Karpas-422 (cell line): ENCODE measurements at regions not wholly inside any gene's neighbourhood (a gene's known extent, or its start where the extent isn't known, plus 50 kb on each side); places are given as distances from the start of the nearest gene placed in this dataset.

Experiments used
- DNase-seq: peaks from one replicate; pipeline ENCODE4 v3.0.0-alpha.2; 2015
- H2AFZ ChIP-seq: fragments of 200-600 bp; sonication (generic); 2 replicates; pipeline ENCODE4 v1.6.1; 2014; ENCODE audit warnings: antibody characterized with exemption, low read length, mixed read lengths
- H3K27ac ChIP-seq: fragments of 200-600 bp; sonication (generic); 2 replicates; pipeline ENCODE4 v1.5.1; 2014; ENCODE audit warnings: mild to moderate bottlenecking, low read length, moderate library complexity
- H3K27me3 ChIP-seq: fragments of 200-600 bp; sonication (generic); 2 replicates; pipeline ENCODE4 v1.6.1; 2014; ENCODE audit warnings: low read length, mixed read lengths
- H3K36me3 ChIP-seq: fragments of 200-600 bp; sonication (generic); 2 replicates; pipeline ENCODE4 v1.6.1; 2014; ENCODE audit warnings: low read length, mixed read lengths; ENCODE audit not compliant: insufficient read depth
- H3K4me1 ChIP-seq: fragments of 200-600 bp; sonication (generic); 2 replicates; pipeline ENCODE4 v1.6.1; 2014; ENCODE audit warnings: mild to moderate bottlenecking, low read length, mixed read lengths
- H3K4me2 ChIP-seq: fragments of 200-600 bp; sonication (generic); 2 replicates; pipeline ENCODE4 v1.6.1; 2014; ENCODE audit warnings: low read length, low read depth, mild to moderate bottlenecking; ENCODE audit not compliant: poor library complexity, severe bottlenecking
- H3K4me3 ChIP-seq: fragments of 200-600 bp; sonication (generic); 2 replicates; pipeline ENCODE4 v1.5.1; 2014; ENCODE audit warnings: mild to moderate bottlenecking, antibody characterized with exemption, low read length, mixed read lengths
- H3K79me2 ChIP-seq: fragments of 200-600 bp; sonication (generic); 2 replicates; pipeline ENCODE4 v1.6.1; 2014; ENCODE audit warnings: mild to moderate bottlenecking, low read length, mixed read lengths
- H3K9ac ChIP-seq: fragments of 200-600 bp; sonication (generic); 2 replicates; pipeline ENCODE4 v1.6.0; 2014; ENCODE audit warnings: low read length
- H3K9me2 ChIP-seq: fragments of 200-600 bp; sonication (generic), shearing (Covaris generic); replicated peaks from 2 replicates; pipeline ENCODE4 v1.6.0; 2014; ENCODE audit warnings: mild to moderate bottlenecking, low read length, moderate library complexity; ENCODE audit not compliant: insufficient read depth
- H3K9me3 ChIP-seq: fragments of 300-700, 200-600 bp; sonication (generic); 2 replicates; pipeline ENCODE4 v1.6.1; 2014; ENCODE audit warnings: low read length, mixed read lengths
- H4K20me1 ChIP-seq: fragments of 200-600 bp; sonication (generic); 2 replicates; pipeline ENCODE4 v1.6.1; 2014; ENCODE audit warnings: mild to moderate bottlenecking, antibody characterized with exemption, low read length, low read depth; ENCODE audit not compliant: insufficient read depth

DNA sequence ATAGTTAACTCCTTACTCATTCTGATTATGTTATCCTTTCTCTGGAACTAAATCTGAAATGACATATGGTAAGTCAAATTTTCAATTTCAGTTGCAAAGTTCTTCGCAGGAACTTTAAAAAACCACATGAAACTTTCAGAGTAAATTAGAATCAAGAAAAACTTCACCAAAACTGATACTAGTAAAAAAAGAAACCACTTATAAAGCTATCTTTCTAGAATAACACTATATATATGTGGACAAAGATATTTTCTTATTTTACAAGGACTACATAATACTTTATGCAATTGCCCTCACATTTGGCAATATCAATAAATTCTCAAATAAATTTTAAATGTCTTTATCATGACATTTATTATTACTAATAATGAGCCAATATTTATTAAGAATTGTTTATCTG is 1847.1 kb upstream of the NUDT12 start:
- Histone ChIP-seq H3K4me1 (no peaks in the 10 kb centered on the region), H4K20me1 (no peaks in the 10 kb centered on the region), H3K4me3 (no peak overlapping the region), H3K27ac (no peak overlapping the region), H3K9ac (no peak overlapping the region), H3K36me3 (no peaks in the 10 kb centered on the region), H3K27me3 (no peaks in the 10 kb centered on the region), H3K9me2 (no peaks in the 10 kb centered on the region), H2AFZ (no peak overlapping the region), H3K79me2 (no peaks in the 10 kb centered on the region), H3K9me3 (peaks cover 22% of the 10 kb centered on the region; the same call in 1 of the 2 replicates), H3K4me2 (no peak overlapping the region)
- no peak for DNase-seq

DNA sequence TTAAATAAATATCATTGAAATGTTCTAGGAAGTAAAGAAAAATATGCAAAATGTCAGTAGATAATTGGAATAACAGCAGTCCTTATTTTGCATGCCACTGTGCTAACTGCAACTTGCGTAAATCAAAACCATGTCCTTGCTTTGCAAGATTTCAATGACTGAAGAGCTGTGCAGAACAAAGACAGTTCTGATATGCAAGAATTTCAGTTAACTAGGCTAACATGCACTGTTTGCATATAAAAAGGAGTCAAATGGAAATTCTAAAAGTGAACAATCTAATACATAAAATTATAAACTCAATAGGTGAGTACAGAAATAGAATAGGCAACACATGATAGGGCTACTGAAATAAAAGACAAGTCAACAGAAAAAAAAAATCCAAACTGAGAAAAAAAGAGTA is 1844.6 kb upstream of the NUDT12 start:
- no peak overlapping the region for H3K4me2 ChIP-seq
- DNase-seq, result no peak

DNA sequence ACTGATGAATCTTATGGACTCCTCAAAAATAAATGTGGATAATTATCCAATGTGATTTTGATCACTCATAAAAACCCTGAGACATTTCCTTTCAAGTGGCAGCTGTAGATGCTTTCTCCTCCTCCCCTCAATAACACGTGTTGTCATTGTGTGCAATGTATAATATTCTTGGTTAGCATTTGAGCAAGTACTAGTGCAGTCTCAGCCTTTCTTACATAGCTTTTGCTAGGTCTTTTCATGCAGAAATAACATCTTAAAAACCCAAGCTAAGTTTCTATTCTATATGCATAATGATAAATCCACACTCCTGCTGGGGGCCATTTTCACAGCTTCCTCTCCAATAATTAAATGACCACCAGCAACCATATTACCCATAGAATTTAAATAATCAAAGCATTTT is 1835.2 kb upstream of the NUDT12 start:
- Histone ChIP-seq H3K27ac (no peak overlapping the region), H3K9me2 (no peaks in the 10 kb centered on the region), H3K27me3 (no peaks in the 10 kb centered on the region), H3K9ac (no peak overlapping the region), H3K9me3 (peaks cover 22% of the 10 kb centered on the region), H3K4me2 (no peak overlapping the region), H3K4me1 (no peaks in the 10 kb centered on the region), H4K20me1 (no peaks in the 10 kb centered on the region), H3K36me3 (no peaks in the 10 kb centered on the region), H3K4me3 (no peak overlapping the region), H3K79me2 (no peaks in the 10 kb centered on the region), H2AFZ (no peak overlapping the region)
- DNase-seq, result no peak

More for the DNA sequence above, 1844.6 kb upstream of the NUDT12 start:
- no peak overlapping the region for H3K9ac ChIP-seq
- H3K27ac ChIP-seq, result no peak overlapping the region
- no peak overlapping the region for H3K4me3 ChIP-seq
- no peak overlapping the region for H2AFZ ChIP-seq
- no peaks in the 10 kb centered on the region for H4K20me1 ChIP-seq
- no peaks in the 10 kb centered on the region for H3K79me2 ChIP-seq
- H3K36me3 ChIP-seq, result no peaks in the 10 kb centered on the region
- H3K9me3 ChIP-seq, result peaks cover 26% of the 10 kb centered on the region; the same call in 1 of the 2 replicates
- no peaks in the 10 kb centered on the region for H3K9me2 ChIP-seq
- H3K4me1 ChIP-seq, result no peaks in the 10 kb centered on the region
- no peaks in the 10 kb centered on the region for H3K27me3 ChIP-seq

DNA sequence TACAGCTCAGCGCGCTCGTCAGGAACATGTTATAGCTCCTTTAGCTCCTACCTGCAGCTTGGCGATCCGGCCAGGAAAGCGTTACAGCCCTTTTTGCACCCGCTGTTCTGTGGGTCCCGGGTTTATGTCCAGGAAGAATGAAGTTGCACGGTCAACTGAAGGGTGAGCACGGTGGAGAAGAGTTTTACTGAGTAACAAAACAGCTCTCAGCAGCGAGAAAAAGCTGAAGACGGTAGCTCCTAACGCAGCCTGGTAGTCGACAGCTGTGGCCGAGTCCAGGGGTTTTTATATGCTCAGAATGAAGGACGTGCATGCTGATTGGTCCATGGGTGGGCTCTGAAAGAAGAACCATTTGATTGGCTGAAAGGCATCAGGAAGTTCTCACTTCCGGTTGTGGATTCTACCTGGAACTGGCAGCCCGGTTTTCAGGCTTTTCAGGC is 1830.1 kb upstream of the NUDT12 start:
- H3K9me3 ChIP-seq, result peaks cover 20% of the 10 kb centered on the region
- H4K20me1 ChIP-seq, result no peaks in the 10 kb centered on the region
- no peaks in the 10 kb centered on the region for H3K36me3 ChIP-seq
- H3K9ac ChIP-seq, result no peak overlapping the region
- H3K27me3 ChIP-seq, result no peaks in the 10 kb centered on the region
- no peaks in the 10 kb centered on the region for H3K9me2 ChIP-seq
- H2AFZ ChIP-seq, result no peak overlapping the region
- H3K4me2 ChIP-seq, result no peak overlapping the region
- no peak overlapping the region for H3K4me3 ChIP-seq
- no peak for DNase-seq
- no peaks in the 10 kb centered on the region for H3K79me2 ChIP-seq
- no peaks in the 10 kb centered on the region for H3K4me1 ChIP-seq
- H3K27ac ChIP-seq, result no peak overlapping the region

DNA sequence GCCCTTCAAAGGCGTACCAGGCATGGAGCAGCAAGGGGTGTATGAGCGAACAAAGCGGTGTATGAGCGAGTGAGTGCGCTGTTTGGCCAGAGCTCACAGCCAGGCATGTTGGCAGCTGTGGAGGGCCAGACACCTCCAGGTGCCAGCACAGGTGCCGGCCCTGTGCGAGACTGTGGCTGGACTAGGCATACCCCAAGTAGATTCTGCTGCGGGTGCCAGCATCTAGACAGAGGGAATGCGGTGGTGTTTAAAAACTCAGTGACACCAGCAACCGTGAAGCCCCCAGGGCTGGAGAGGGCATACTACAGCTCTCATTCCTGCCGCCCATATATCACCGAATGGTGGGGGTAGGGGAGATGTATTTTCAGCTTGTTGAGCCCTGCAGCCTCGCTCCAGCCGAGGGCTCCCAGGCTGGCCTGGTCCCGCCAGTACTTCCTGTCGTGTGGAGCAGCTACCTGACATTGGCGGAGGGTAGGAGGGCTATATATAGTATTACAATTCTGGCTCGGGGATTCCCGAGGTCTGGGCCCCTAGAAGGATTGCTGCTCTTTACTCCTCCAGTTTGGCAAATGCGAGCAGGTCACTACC is 1829.6 kb upstream of the NUDT12 start:
- H4K20me1 ChIP-seq, result no peaks in the 10 kb centered on the region
- no peak overlapping the region for H3K27ac ChIP-seq
- DNase-seq, result no peak
- H3K4me1 ChIP-seq, result no peaks in the 10 kb centered on the region
- H3K9me3 ChIP-seq, result peaks cover 20% of the 10 kb centered on the region
- H3K36me3 ChIP-seq, result no peaks in the 10 kb centered on the region
- H3K4me3 ChIP-seq, result no peak overlapping the region
- no peaks in the 10 kb centered on the region for H3K9me2 ChIP-seq
- no peaks in the 10 kb centered on the region for H3K79me2 ChIP-seq
- no peak overlapping the region for H2AFZ ChIP-seq
- no peak overlapping the region for H3K9ac ChIP-seq
- H3K27me3 ChIP-seq, result no peaks in the 10 kb centered on the region
- no peak overlapping the region for H3K4me2 ChIP-seq

DNA sequence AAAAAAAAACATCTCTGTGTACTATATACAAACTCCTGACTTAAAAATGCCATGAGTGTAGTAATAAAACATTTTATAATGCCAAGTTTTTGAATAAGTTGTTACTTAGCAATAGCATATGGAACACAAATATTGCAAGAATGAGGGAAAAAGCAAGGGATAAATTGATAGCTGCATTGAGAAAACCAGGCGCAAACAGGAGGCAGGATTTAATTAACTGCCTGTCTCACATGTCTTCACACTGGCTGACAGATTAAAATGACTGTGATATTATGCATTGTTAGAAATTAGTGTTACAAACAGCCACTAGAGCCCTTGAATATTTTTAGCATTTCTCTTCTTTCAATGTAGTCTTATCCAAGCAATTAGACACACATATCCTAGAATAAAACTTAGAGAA is 1817.5 kb upstream of the NUDT12 start:
- no peaks in the 10 kb centered on the region for H3K9me2 ChIP-seq
- no peaks in the 10 kb centered on the region for H4K20me1 ChIP-seq
- H3K27me3 ChIP-seq, result no peaks in the 10 kb centered on the region
- H3K27ac ChIP-seq, result no peak overlapping the region
- H3K4me1 ChIP-seq, result no peaks in the 10 kb centered on the region
- no peaks in the 10 kb centered on the region for H3K79me2 ChIP-seq
- no peak overlapping the region for H2AFZ ChIP-seq
- H3K9me3 ChIP-seq, result peaks cover 34% of the 10 kb centered on the region
- H3K36me3 ChIP-seq, result no peaks in the 10 kb centered on the region
- H3K4me3 ChIP-seq, result no peak overlapping the region
- H3K9ac ChIP-seq, result no peak overlapping the region
- DNase-seq, result no peak
- H3K4me2 ChIP-seq, result no peak overlapping the region

DNA sequence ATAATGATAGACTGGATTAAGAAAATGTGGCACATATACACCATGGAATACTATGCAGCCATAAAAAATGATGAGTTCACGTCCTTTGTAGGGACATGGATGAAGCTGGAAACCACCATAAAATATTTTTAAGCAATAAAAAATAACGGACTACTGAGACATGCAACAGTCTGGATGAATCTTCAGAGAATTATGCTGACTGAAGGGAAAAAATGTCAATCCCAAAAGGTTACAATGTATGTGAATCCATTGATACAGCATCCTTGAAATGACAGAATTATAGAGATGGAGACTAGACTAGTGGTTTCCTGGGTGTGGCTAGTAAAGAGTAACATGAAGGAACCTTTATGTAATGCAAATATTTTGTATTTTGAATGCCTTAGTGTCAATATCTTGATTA is 1808.6 kb upstream of the NUDT12 start:
- H3K36me3 ChIP-seq, result no peaks in the 10 kb centered on the region
- no peak overlapping the region for H3K9ac ChIP-seq
- H3K4me1 ChIP-seq, result no peaks in the 10 kb centered on the region
- no peak overlapping the region for H3K4me3 ChIP-seq
- no peaks in the 10 kb centered on the region for H3K79me2 ChIP-seq
- H3K27ac ChIP-seq, result no peak overlapping the region
- H4K20me1 ChIP-seq, result no peaks in the 10 kb centered on the region
- H3K9me2 ChIP-seq, result no peaks in the 10 kb centered on the region
- H3K9me3 ChIP-seq, result peaks cover 26% of the 10 kb centered on the region
- DNase-seq, result no peak
- H2AFZ ChIP-seq, result no peak overlapping the region
- no peaks in the 10 kb centered on the region for H3K27me3 ChIP-seq
- no peak overlapping the region for H3K4me2 ChIP-seq

DNA sequence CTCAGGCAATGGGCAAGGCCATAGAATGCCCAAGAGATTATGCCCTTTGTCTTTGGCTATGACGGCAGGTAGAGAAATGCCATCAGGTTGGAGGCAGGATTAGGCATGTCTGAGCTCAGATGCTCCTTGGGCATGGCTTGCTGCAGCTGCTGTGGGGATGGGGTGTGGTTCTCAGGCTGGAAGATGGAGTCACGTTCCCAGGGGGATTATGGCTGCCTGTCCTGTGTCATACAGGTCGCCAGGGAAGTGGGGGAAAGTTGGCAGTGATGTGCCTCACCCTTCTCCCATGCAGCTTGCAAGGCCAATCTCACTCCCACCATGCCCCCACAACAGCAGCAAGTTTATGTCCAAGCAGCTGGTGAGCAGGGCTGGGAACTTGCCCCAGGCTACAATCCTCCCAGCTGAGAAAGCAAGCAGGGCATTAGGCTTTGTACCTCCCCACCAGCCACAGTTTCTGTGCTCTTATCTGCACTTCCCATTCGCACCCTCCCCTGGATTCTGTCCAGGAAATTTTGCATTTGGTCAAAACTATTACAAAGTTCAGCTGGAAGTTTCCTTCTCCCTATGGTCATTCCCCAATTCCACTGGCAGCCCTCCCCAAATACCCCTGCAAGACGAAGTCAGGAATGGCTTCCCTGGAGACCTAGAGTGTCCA is 1788.0 kb upstream of the NUDT12 start:
- H3K27ac ChIP-seq, result no peak overlapping the region
- H3K9me2 ChIP-seq, result no peaks in the 10 kb centered on the region
- H2AFZ ChIP-seq, result no peak overlapping the region
- H4K20me1 ChIP-seq, result no peaks in the 10 kb centered on the region
- H3K9ac ChIP-seq, result no peak overlapping the region
- H3K79me2 ChIP-seq, result no peaks in the 10 kb centered on the region
- H3K9me3 ChIP-seq, result peaks cover 19% of the 10 kb centered on the region
- H3K36me3 ChIP-seq, result no peaks in the 10 kb centered on the region
- no peaks in the 10 kb centered on the region for H3K27me3 ChIP-seq
- no peak overlapping the region for H3K4me2 ChIP-seq
- H3K4me1 ChIP-seq, result no peaks in the 10 kb centered on the region
- H3K4me3 ChIP-seq, result no peak overlapping the region
- no peak for DNase-seq
